Adrenal gland (tissue), 5 donors: ENCODE measurements at regions not wholly inside any gene's neighbourhood (a gene's known extent, or its start where the extent isn't known, plus 50 kb on each side); places are given as distances from the start of the nearest gene placed in this dataset.

Source experiments
- POLR2A ChIP-seq, 2 donors: fragments of 450-650 bp; IDR thresholded peaks; one replicate each; pipeline ENCODE4 v1.6.1; 2017; ENCODE audit warnings: antibody characterized with exemption in 2 of 2, mild to moderate bottlenecking in 2 of 2, moderate library complexity in 1 of 2
- TF ChIP-seq, protein P1 (sequence below), 6 experiments: fragments of 450-650 bp in 4 of 6; fragments of 200-600 bp in 2 of 6; sonication (generic) in 1 of 6; IDR thresholded peaks; 1 replicate in 5 of 6; 2 replicates in 1 of 6; pipeline versions ENCODE4 v1.5.1 to v1.8.0; 2016 to 2021; ENCODE audit warnings: antibody characterized with exemption in 6 of 6, mild to moderate bottlenecking in 2 of 6, moderate library complexity in 1 of 6
- donor health status: DM: no; HTN: no; CAD: no.

DNA sequence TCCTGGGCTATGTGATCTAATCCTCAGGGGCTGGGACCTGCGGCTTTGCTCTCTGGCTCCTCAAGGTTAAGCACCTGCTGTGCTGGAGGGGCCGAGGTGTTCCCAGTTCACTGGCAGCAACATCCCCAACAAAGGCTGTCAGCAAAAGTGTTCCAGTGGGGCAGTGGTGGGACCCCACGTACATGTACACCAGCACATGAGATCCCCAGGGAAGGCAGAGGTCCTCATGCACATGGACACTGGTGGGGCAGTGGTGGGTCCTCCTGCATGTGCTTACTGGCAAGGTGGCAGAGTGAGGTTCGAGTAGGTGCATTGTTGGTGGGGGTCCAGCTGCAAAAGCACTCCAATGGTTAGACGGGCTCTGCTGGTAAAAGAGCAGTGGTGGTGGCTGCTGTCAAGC, 255.6 kb upstream of the MPDZ start:
- TF ChIP-seq POLR2A (IDR thresholded peaks at IDR 0.05) = no peak
- TF ChIP-seq, protein P1, sequence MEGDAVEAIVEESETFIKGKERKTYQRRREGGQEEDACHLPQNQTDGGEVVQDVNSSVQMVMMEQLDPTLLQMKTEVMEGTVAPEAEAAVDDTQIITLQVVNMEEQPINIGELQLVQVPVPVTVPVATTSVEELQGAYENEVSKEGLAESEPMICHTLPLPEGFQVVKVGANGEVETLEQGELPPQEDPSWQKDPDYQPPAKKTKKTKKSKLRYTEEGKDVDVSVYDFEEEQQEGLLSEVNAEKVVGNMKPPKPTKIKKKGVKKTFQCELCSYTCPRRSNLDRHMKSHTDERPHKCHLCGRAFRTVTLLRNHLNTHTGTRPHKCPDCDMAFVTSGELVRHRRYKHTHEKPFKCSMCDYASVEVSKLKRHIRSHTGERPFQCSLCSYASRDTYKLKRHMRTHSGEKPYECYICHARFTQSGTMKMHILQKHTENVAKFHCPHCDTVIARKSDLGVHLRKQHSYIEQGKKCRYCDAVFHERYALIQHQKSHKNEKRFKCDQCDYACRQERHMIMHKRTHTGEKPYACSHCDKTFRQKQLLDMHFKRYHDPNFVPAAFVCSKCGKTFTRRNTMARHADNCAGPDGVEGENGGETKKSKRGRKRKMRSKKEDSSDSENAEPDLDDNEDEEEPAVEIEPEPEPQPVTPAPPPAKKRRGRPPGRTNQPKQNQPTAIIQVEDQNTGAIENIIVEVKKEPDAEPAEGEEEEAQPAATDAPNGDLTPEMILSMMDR (IDR thresholded peaks at IDR 0.05) = no peak
